Erythroblast (primary cell): ENCODE measurements at regions not wholly inside any gene's neighbourhood (a gene's known extent, or its start where the extent isn't known, plus 50 kb on each side); places are given as distances from the start of the nearest gene placed in this dataset.

Experiments used
- GATA1 ChIP-seq: IDR thresholded peaks from 2 replicates; pipeline ENCODE4 v1.6.1; 2011; ENCODE audit warnings: low read depth, mild to moderate bottlenecking, control low read depth, low read length, moderate library complexity
- POLR2A ChIP-seq: IDR thresholded peaks from 2 replicates; pipeline ENCODE4 v1.6.1; 2011; ENCODE audit warnings: mild to moderate bottlenecking, low read length

DNA sequence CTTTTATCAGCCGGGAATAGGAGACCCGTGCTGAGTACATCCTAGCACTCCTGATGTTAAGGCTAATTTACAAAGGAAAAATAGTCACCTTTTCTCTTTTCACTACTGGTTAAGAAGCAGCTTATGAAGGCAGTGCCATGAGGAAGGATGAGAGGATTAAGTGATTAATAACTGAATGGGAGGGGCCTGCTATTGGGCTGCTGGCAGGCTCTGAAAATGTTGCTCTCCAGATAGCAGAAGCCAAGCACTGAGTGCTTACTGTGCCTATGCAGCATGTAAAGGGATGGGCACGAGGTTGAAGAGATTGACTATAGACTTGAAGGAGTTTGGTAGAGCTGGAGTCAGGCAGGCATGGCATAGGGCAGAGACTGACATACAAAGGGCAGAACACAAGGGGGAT is 282.4 kb upstream of the THSD7B start:
- no peak for TF ChIP-seq POLR2A
- no peak for TF ChIP-seq GATA1
